GM21529 (cell line): ENCODE measurements at regions not wholly inside any gene's neighbourhood (a gene's known extent, or its start where the extent isn't known, plus 50 kb on each side); places are given as distances from the start of the nearest gene placed in this dataset.
"Not testable (repeated sequence)": the region's sequence is repeated elsewhere in the genome, so short reads cannot be mapped to it uniquely, and the experiment has no call there.

Experiments used
- ATAC-seq: cut with Tn5 transposase; IDR thresholded peaks from one replicate; pipeline ENCODE4 v1.9.1; 2021; ENCODE audit not compliant: unreplicated experiment

DNA sequence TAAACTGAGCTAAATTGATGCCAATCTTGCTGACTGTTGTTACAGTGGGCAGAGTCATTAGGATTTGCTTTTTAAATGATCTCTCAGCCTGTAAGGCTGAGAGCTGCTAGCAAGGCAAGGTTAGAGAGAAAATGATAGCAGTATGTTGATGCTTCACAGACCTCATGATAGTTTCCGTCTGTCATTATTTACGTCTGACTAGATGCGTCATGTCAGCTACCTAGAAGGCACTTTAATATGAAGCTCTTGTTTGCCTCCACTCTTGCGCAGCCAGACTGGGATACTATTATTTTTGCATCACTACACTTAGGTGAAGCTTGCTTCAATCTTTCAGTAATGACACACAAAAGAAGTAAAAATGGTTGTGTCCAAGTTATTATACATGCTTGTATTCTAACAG, 313.8 kb downstream of the LNPK start:
- ATAC-seq: no peak

- ATAC-seq: no peak
These were observed 314.6 kb downstream of the LNPK start for GRCh38 chr2:175687465-175687864.

- ATAC-seq: no peak
These were observed 316.1 kb downstream of the LNPK start for GRCh38 chr2:175686002-175686401.

- no peak for ATAC-seq
These were observed 317.6 kb downstream of the LNPK start for GRCh38 chr2:175684466-175684865.

GRCh38 chr2:175679728-175680127, 322.3 kb downstream of the LNPK start:
- ATAC-seq: no peak

GRCh38 chr2:175679231-175679630, 322.8 kb downstream of the LNPK start:
- ATAC-seq: no peak

DNA sequence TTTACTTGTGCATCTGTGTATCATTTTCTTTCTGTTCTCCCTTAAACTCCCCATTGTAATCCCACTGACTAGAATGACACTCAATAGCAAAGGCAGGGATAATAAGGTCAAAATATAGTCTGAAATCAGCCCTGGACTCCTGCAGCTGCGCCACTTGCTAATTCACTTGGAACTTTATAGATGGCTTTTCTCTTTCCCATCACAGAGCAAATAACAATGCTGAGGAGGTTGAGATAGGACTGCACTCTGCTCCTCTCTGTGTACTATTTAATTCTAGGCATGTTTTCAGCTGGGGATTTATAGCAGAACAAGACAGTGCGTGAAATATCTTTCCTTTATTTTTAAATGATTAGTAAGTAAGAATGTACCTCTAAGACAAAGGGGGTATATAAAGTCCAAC, 324.2 kb downstream of the LNPK start:
- ATAC-seq: no peak

DNA sequence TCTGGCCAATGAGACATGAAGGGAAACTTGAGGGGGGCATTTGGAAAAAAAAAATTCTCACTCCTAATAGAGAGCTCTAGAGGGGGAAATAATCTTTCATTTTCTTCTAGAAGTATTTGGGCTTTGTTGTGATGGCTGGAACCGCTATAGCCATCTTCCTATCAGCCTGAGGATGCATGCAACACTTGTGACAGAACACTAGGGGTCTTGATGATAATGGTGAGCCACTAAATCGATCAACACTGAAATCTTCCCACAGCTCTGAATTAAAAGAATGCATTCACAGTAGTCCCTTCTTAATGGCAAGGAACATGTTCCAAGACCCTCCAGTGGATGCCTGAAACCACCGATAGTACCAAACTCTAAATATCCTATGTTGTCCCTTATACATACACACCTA, 325.3 kb downstream of the LNPK start:
- no peak for ATAC-seq

- not testable (repeated sequence) for ATAC-seq
These were observed 333.3 kb downstream of the LNPK start for GRCh38 chr2:175668804-175669203.

GRCh38 chr2:175662335-175662734, 339.7 kb downstream of the LNPK start:
- no peak for ATAC-seq

DNA sequence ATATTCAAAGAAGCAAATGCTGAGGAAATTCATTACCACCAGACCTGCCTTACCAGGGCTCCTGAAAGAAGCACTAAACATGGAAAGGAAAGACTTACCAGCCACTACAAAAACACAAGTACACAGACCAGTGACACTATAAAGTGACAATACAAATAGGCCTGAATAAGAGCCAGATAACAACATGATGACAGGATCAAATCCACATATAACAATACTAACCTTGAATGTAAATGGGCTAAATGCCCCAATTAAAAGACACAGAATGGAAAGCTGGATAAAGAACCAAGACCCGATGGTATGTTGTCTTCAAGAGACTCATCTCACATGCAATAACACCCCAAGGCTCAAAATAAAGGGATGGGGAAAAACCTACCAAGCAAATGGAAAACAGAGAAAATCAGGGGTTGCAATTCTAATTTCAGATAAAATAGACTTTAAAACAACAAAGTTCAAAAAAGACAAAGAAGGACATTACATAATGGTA, 353.4 kb downstream of the LNPK start:
- ATAC-seq: no peak

- ATAC-seq: no peak
These were observed 355.0 kb downstream of the LNPK start for GRCh38 chr2:175647058-175647457.

DNA sequence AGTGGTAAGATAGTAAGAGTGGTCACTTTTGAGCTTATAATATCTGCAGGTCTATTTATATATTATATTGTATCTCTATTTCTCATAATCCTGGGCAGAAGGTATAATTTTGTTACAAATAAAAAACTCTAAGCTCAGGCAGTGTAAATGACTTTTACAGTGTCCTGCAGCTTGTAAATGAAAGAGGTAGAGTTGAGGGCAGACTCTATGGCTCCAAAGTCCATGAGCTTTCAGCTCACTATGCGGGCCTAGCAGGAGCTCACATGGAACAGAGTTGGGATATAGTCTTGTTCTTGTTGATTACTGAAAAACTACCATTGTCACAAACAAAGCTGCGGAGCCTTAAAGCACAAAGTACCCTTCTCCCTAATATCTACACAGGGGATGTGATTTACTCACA, 361.4 kb downstream of the LNPK start:
- ATAC-seq: no peak

DNA sequence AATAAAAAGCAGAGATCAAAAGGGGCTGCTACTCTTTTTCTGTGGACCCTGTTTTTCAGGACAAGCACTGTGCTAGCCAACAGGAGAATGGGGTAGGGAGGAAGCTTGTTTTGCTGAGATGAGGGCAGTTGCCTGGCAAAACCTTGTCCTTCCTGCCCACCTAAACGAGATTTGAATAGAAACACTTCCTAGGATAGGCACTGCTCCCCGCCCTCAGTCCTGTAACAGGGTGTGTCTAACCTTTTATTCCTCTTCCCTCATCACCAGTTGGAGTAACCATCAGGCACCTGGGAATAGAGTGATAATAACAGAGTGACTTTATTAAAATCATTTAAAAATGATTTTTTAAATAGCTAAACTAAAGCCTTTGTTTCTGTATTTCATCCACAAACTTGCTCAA, 368.8 kb downstream of the LNPK start:
- no peak for ATAC-seq

DNA sequence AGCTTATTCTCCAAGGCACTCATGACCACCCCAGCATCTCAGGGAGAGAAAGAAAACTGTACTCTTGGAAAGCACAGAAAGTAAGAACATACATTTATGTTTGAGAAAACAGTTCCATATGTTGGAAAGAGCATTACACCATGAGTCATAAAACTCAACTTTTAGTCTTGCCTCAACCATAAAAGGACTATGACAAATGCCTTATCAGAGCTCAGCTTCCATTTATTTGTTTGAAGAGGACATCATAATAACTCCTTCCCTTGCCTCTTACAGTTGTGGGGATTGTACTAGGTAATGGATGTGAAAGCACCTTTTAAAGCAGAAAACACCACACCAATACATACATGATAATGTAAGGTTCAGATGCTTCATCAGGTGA, 370.8 kb downstream of the LNPK start:
- no peak for ATAC-seq

- no peak for ATAC-seq
These were observed 371.5 kb downstream of the LNPK start for GRCh38 chr2:175630280-175631244.

DNA sequence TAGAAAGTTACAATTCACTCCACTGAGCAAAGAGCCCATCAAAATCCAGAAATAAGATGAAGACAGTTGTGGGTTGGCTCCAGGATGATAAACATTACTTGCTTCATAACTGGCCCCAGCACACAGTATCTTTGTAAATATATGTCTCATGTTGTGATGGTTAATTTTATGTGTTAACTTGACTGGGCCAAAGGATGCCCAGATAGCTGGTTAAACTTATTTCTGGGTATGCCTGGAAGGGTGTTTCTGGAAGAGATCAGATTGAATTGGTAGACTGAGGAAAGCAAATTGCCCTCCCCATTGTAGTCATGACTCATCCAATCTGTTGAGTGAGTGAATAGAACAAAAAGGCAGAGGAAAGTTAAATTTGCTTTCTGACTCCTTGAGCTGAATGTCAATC, 373.8 kb downstream of the LNPK start:
- ATAC-seq: no peak

DNA sequence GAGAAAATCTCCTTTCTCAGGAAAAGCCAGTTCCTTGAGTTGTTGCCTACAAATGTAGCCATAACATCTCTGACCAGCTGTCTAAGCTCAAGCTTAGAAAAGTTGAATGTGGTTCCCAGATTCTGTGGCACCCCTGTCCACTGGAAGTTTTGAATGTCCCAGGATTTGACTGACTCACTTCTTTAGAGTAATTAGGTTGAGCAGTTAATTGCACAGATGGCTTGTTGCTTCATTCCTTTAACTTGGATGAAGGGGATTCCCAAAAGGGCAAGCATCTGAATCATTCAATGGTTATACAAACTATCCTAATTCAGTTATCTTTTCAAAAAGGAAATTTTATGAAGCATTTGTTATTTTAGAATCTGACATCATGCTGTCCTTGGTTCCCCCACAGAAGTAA, 374.7 kb downstream of the LNPK start:
- no peak for ATAC-seq

DNA sequence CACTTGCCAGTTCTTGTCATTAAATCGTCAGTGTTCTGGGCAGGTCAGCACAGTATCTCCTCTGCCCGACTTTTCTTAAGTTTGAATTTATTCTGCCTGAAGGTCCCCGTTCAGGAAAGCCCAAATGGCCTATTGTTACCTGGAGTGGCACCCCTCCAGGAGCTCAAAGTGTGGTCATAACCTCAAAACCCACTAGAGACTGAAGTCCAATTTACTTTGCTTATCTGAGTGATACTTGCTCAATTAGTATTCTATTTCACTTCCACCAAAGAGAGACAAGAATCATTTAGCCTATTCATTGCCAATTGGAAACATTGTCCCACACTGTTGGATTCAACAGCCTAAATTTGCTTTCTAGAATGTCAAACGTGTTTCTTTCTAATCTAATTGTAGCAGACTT, 375.3 kb downstream of the LNPK start:
- no peak for ATAC-seq

DNA sequence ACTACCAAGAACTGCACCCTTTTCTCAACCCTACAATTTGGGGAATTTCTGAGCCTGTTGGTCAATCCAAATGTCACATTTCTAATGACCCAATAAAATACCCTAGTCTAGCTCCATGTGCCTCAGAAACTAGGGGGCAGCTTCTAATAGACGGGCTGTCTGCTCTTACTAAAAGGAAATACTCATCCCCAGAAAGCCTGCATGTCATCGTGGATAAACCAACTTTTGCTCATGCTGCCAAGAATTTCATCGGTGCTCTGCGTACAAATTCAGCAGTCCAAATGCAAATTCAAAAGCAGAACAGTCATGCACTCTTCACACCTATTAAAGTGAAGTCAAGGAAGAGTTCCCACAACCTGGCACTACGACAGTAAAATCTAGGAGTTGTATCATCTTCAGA, 377.3 kb downstream of the LNPK start:
- no peak for ATAC-seq

DNA sequence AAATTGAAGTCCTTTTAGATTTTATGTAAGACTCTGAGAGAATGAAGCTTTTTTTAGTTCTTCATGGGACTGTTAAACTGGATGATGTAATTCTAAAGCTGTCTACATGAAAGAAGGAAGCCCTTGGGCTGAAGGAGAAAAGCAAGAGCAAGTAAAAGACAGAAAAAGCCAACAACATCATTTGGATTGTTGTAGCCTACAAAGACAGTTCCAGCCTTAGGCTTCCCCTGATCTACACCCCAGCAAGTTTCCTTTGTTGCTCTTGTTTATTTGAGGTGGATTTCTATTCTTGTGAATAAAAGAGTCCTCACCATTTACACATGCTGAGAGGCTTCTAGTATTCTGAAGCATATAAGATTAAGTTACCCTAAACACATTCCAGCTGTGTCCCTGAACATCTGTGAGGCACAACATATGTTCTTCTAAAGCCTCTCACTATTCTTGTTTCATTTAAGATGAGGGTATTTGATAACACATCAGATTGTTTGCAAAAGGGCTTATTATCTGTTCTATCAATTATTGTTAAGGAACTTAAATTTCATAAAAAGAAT, 377.8 kb downstream of the LNPK start:
- ATAC-seq: no peak

- ATAC-seq: no peak
These were observed 380.2 kb downstream of the LNPK start for GRCh38 chr2:175621821-175622220.
